SK-N-SH (cell line): ENCODE measurements at regions not wholly inside any gene's neighbourhood (a gene's known extent, or its start where the extent isn't known, plus 50 kb on each side); places are given as distances from the start of the nearest gene placed in this dataset.

Source experiments
- CTCF ChIA-PET: fragments of 300-600, 350-600 bp; formaldehyde crosslinking; extraction: SDS; loops from one replicate; lab custom pipeline; 2021; lab: Yijun Ruan, JAX
- POLR2A ChIA-PET: fragments of 350-600 bp; sonication (Branson Sonifier 250); formaldehyde crosslinking; extraction: SDS; loops from one replicate; lab custom pipeline; 2020; ENCODE audit warnings: antibody characterized with exemption, inconsistent platforms; lab: Yijun Ruan, JAX
- DNase-seq: peaks from one replicate; pipeline ENCODE4 v3.0.0; 2012
- H2AFZ ChIP-seq: fragments of 200-600 bp; sonication (generic); 2 replicates; pipeline ENCODE4 v1.8.1; 2016; ENCODE audit warnings: antibody characterized with exemption, mild to moderate bottlenecking, low read depth
- H3F3A ChIP-seq: fragments of 200-600 bp; sonication (generic); replicated peaks from 2 replicates; pipeline ENCODE3; 2016; ENCODE audit warnings: antibody characterized with exemption, mild to moderate bottlenecking; ENCODE audit not compliant: insufficient read depth
- H3K27ac ChIP-seq, 2 experiments: fragments of 200-500 bp in 1 of 2; fragments of 200-600 bp in 1 of 2; sonication (Bioruptor generic) in 1 of 2; sonication (generic), shearing (Covaris generic) in 1 of 2; 2 replicates each; pipeline versions ENCODE4 v1.5.1 to v1.6.1; 2014 to 2016; ENCODE audit warnings: low read depth in 2 of 2, inconsistent platforms in 1 of 2, low read length in 1 of 2, mild to moderate bottlenecking in 1 of 2, mixed read lengths in 1 of 2
- H3K27me3 ChIP-seq: fragments of 200-600 bp; sonication (generic), shearing (Covaris generic); 2 replicates; pipeline ENCODE4 v1.6.1; 2016; ENCODE audit warnings: mixed run types; ENCODE audit not compliant: insufficient read depth
- H3K36me3 ChIP-seq, 2 experiments: fragments of 200-500 bp in 1 of 2; fragments of 200-600 bp in 1 of 2; sonication (Bioruptor generic) in 1 of 2; sonication (generic) in 1 of 2; replicated peaks in 1 of 2; 2 replicates each; pipeline versions ENCODE3 to v1.5.1; 2014 to 2016; ENCODE audit warnings: low read length in 1 of 2, mild to moderate bottlenecking in 1 of 2; ENCODE audit not compliant: insufficient read depth in 2 of 2, control insufficient read depth in 1 of 2
- H3K4me1 ChIP-seq, 2 experiments: fragments of 200-500 bp in 1 of 2; fragments of 200-600 bp in 1 of 2; sonication (Bioruptor generic) in 1 of 2; sonication (generic), shearing (Covaris generic) in 1 of 2; 2 replicates each; pipeline versions ENCODE4 v1.5.1 to v1.6.1; 2014 to 2016; ENCODE audit warnings: low read depth in 1 of 2, low read length in 1 of 2, mixed run types in 1 of 2; ENCODE audit not compliant: insufficient read depth in 2 of 2, control insufficient read depth in 1 of 2
- H3K4me2 ChIP-seq: fragments of 200-600 bp; sonication (generic), shearing (Covaris generic); 2 replicates; pipeline ENCODE4 v1.6.1; 2017; ENCODE audit warnings: mixed run types
- H3K4me3 ChIP-seq, 2 experiments: fragments of 200-500 bp in 1 of 2; fragments of 200-600 bp in 1 of 2; sonication (Bioruptor generic) in 1 of 2; sonication (generic), shearing (Covaris generic) in 1 of 2; 2 replicates each; pipeline versions ENCODE4 v1.5.1 to v1.8.1; 2014 to 2016; ENCODE audit warnings: low read depth in 2 of 2, inconsistent platforms in 1 of 2, low read length in 1 of 2, mild to moderate bottlenecking in 1 of 2, mixed read lengths in 1 of 2, moderate library complexity in 1 of 2
- H3K79me2 ChIP-seq: fragments of 200-600 bp; sonication (generic); 2 replicates; pipeline ENCODE4 v1.8.1; 2017; ENCODE audit warnings: mild to moderate bottlenecking; ENCODE audit not compliant: insufficient read depth
- H3K9ac ChIP-seq: fragments of 200-600 bp; sonication (generic); 2 replicates; pipeline ENCODE4 v1.6.1; 2017; ENCODE audit warnings: mixed run types
- H3K9me2 ChIP-seq: fragments of 200-600 bp; sonication (generic); 2 replicates; pipeline ENCODE4 v1.6.1; 2017; ENCODE audit warnings: mixed run types
- H3K9me3 ChIP-seq: fragments of 200-600 bp; sonication (generic); 2 replicates; pipeline ENCODE4 v1.6.1; 2017; ENCODE audit warnings: mixed run types, mild to moderate bottlenecking, moderate library complexity
- H4K20me1 ChIP-seq: fragments of 200-600 bp; sonication (generic); 2 replicates; pipeline ENCODE4 v1.6.1; 2017; ENCODE audit warnings: mild to moderate bottlenecking, mixed run types; ENCODE audit not compliant: insufficient read depth
- EZH2phosphoT487 ChIP-seq: fragments of 200-600 bp; sonication (generic); IDR thresholded peaks from 2 replicates; pipeline ENCODE4 v1.6.1; 2017; ENCODE audit warnings: low read depth, mixed run types, mild to moderate bottlenecking, antibody characterized with exemption, moderate library complexity, borderline replicate concordance
- FOSL2 ChIP-seq: IDR thresholded peaks from 2 replicates; pipeline ENCODE4 v1.4.0; 2012; ENCODE audit warnings: low read depth, mild to moderate bottlenecking, moderate library complexity, borderline replicate concordance
- FOXJ3 ChIP-seq: sonication (generic); formaldehyde crosslinking; IDR thresholded peaks from 2 replicates; pipeline ENCODE4 v1.5.1; 2020; ENCODE audit warnings: mild to moderate bottlenecking, missing genetic modification reagents
- IRF3 ChIP-seq: fragments of 150-350 bp; IDR thresholded peaks from 2 replicates; pipeline ENCODE4 v1.6.1; 2016; ENCODE audit warnings: mild to moderate bottlenecking, low read depth, low read length
- MXI1 ChIP-seq: IDR thresholded peaks from 2 replicates; pipeline ENCODE4 v1.6.1; 2012; ENCODE audit warnings: mild to moderate bottlenecking, low read depth, low read length, improper control_type of control experiment
- NFIC ChIP-seq: IDR thresholded peaks from 2 replicates; pipeline ENCODE4 v1.4.0; 2012; ENCODE audit warnings: borderline replicate concordance
- POLR2AphosphoS5 ChIP-seq: IDR thresholded peaks from 2 replicates; pipeline ENCODE4 v1.6.1; 2012; ENCODE audit warnings: low read depth, low read length
- RAD21 ChIP-seq: IDR thresholded peaks from 2 replicates; pipeline ENCODE4 v1.6.1; 2012; ENCODE audit warnings: mild to moderate bottlenecking, low read length
- RCOR1 ChIP-seq: fragments of 150-350 bp; IDR thresholded peaks from 2 replicates; pipeline ENCODE4 v1.6.1; 2017; ENCODE audit warnings: antibody characterized with exemption, low read length
- REST ChIP-seq: IDR thresholded peaks from 2 replicates; pipeline ENCODE4 v1.6.1; 2012; ENCODE audit warnings: mild to moderate bottlenecking, low read depth, low read length, moderate library complexity
- RXRA ChIP-seq: IDR thresholded peaks from 2 replicates; pipeline ENCODE4 v1.4.0; 2012; ENCODE audit warnings: low read depth, mild to moderate bottlenecking, borderline replicate concordance
- SMC3 ChIP-seq: IDR thresholded peaks from 2 replicates; pipeline ENCODE4 v1.6.1; 2012; ENCODE audit warnings: low read depth, low read length, improper control_type of control experiment
- TAF1 ChIP-seq: IDR thresholded peaks from 2 replicates; pipeline ENCODE4 v1.6.1; 2012; ENCODE audit warnings: low read depth, mild to moderate bottlenecking, low read length, moderate library complexity, borderline replicate concordance
- YY1 ChIP-seq: IDR thresholded peaks from 2 replicates; pipeline ENCODE4 v1.4.0; 2012; ENCODE audit warnings: low read depth, mild to moderate bottlenecking
- WGBS: methylation state at CpG from one replicate; pipeline ENCODE4 v1.1.6; 2017; ENCODE audit warnings: low lambda C conversion rate; 5-methylcytosine and 5-hydroxymethylcytosine counted together
- TF ChIP-seq, protein P1 (sequence below): fragments of 150-350 bp; IDR thresholded peaks from 2 replicates; pipeline ENCODE4 v1.6.1; 2017; ENCODE audit warnings: antibody characterized with exemption, low read length, low read depth, borderline replicate concordance

GRCh38 chr12:66979251-66979650, 289.9 kb upstream of the CAND1 start:
- Histone ChIP-seq H3K4me1 (no peaks in the 10 kb centered on the region), H3F3A (no peaks in the 10 kb centered on the region), H3K4me2 (no peak overlapping the region), H3K79me2 (no peaks in the 10 kb centered on the region), H2AFZ (no peak overlapping the region), H3K27me3 (no peaks in the 10 kb centered on the region), H4K20me1 (no peaks in the 10 kb centered on the region), H3K9ac (no peak overlapping the region), H3K27ac (no peak overlapping the region), H3K36me3 (no peaks in the 10 kb centered on the region), H3K9me2 (no peaks in the 10 kb centered on the region), H3K4me3 (no peak overlapping the region), H3K9me3 (no peaks in the 10 kb centered on the region)
- no peak for DNase-seq
- 29% methylated on average over 4 of the region's 4 CpGs for WGBS
- TF ChIP-seq NFIC (no peak), RXRA (no peak), SMC3 (no peak), FOXJ3 (no peak), POLR2AphosphoS5 (no peak), EZH2phosphoT487 (no peak), RCOR1 (no peak), REST (no peak)
- TF ChIP-seq, protein P1, sequence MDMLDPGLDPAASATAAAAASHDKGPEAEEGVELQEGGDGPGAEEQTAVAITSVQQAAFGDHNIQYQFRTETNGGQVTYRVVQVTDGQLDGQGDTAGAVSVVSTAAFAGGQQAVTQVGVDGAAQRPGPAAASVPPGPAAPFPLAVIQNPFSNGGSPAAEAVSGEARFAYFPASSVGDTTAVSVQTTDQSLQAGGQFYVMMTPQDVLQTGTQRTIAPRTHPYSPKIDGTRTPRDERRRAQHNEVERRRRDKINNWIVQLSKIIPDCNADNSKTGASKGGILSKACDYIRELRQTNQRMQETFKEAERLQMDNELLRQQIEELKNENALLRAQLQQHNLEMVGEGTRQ: no peak
- ChIA-PET POLR2A (no interaction called here), CTCF (no interaction called here)

- H2AFZ ChIP-seq: no peak overlapping the region
- H3K79me2 ChIP-seq: no peaks in the 10 kb centered on the region
- ChIA-PET POLR2A (no interaction called here), CTCF (no interaction called here)
- H4K20me1 ChIP-seq: no peaks in the 10 kb centered on the region
- H3K9me2 ChIP-seq: no peaks in the 10 kb centered on the region
- H3K9ac ChIP-seq: no peak overlapping the region
- no peaks in the 10 kb centered on the region for H3F3A ChIP-seq
- no peak for DNase-seq
- no peaks in the 10 kb centered on the region for H3K27me3 ChIP-seq
- TF ChIP-seq RXRA (no peak), FOSL2 (no peak), RAD21 (no peak), MXI1 (no peak), RCOR1 (no peak), TAF1 (no peak), IRF3 (no peak), SMC3 (no peak), YY1 (no peak)
- H3K4me2 ChIP-seq: no peak overlapping the region
- H3K27ac ChIP-seq: no peak overlapping the region
- WGBS: 6% methylated on average over 2 of the region's 2 CpGs
- no peaks in the 10 kb centered on the region for H3K9me3 ChIP-seq
- H3K4me1 ChIP-seq: no peaks in the 10 kb centered on the region
- H3K4me3 ChIP-seq: no peak overlapping the region
- H3K36me3 ChIP-seq: no peaks in the 10 kb centered on the region
Measured at GRCh38 chr12:66984077-66984476, 285.1 kb upstream of the CAND1 start.
